Umbilical cord (tissue), 1 donor: ENCODE measurements at regions not wholly inside any gene's neighbourhood (a gene's known extent, or its start where the extent isn't known, plus 50 kb on each side); places are given as distances from the start of the nearest gene placed in this dataset.
A peak's percentile ranks its signal among the peaks of the same experiment; 100 is the strongest.

Experiments used
- DNase-seq: peaks from one replicate; pipeline ENCODE4 v3.0.0-alpha.2; 2015; ENCODE audit warnings: low spot score

GRCh38 chr3:193873426-193874201, 262.3 kb upstream of the HES1 start:
- DNase-seq: no peak

- no peak for DNase-seq
Measured at GRCh38 chr3:193874512-193874911, 261.4 kb upstream of the HES1 start.

GRCh38 chr3:193874997-193875593, 260.9 kb upstream of the HES1 start:
- no peak for DNase-seq

- no peak for DNase-seq
Measured at GRCh38 chr3:193875601-193876321, 260.2 kb upstream of the HES1 start.

GRCh38 chr3:193879099-193879863, 256.7 kb upstream of the HES1 start:
- DNase-seq: no peak

GRCh38 chr3:193879864-193880242, 256.1 kb upstream of the HES1 start:
- no peak for DNase-seq

- no peak for DNase-seq
Measured at GRCh38 chr3:193882091-193882490, 253.9 kb upstream of the HES1 start.

- DNase-seq: no peak
Measured at GRCh38 chr3:193883551-193883950, 252.4 kb upstream of the HES1 start.

GRCh38 chr3:193884027-193884426, 251.9 kb upstream of the HES1 start:
- no peak for DNase-seq

- DNase-seq: no peak
Measured at GRCh38 chr3:193884652-193885051, 251.3 kb upstream of the HES1 start.

GRCh38 chr3:193885832-193886231, 250.1 kb upstream of the HES1 start:
- DNase-seq: no peak

GRCh38 chr3:193890016-193890897, 245.7 kb upstream of the HES1 start:
- DNase-seq: no peak

- DNase-seq: no peak
Measured at GRCh38 chr3:193894121-193894863, 241.7 kb upstream of the HES1 start.

GRCh38 chr3:193895409-193895808, 240.5 kb upstream of the HES1 start:
- DNase-seq: no peak

- no peak for DNase-seq
Measured at GRCh38 chr3:193896419-193896818, 239.5 kb upstream of the HES1 start.

GRCh38 chr3:193897288-193897687, 238.7 kb upstream of the HES1 start:
- DNase-seq: no peak

- peak; percentile 48 for DNase-seq
Measured at GRCh38 chr3:193897731-193898180, 238.2 kb upstream of the HES1 start.

GRCh38 chr3:193899001-193899400, 236.9 kb upstream of the HES1 start:
- no peak for DNase-seq

- DNase-seq: no peak
Measured at GRCh38 chr3:193901007-193901406, 234.9 kb upstream of the HES1 start.
